Thyroid gland (tissue), 4 donors: ENCODE measurements at regions not wholly inside any gene's neighbourhood (a gene's known extent, or its start where the extent isn't known, plus 50 kb on each side); places are given as distances from the start of the nearest gene placed in this dataset.

Experiments
- DNase-seq, 2 donors: peaks; one replicate each; pipeline ENCODE4 v3.0.0-alpha.2; 2019
- H3K27ac ChIP-seq, 3 donors: fragments of 200-600 bp; sonication (generic); 1 replicate in 2 of 3; 2 replicates in 1 of 3; pipeline ENCODE4 v1.5.1; 2016 to 2019; ENCODE audit warnings: mild to moderate bottlenecking in 1 of 3, moderate library complexity in 1 of 3
- H3K27me3 ChIP-seq: fragments of 200-600 bp; sonication (generic); one replicate; pipeline ENCODE4 v1.5.1; 2019
- H3K36me3 ChIP-seq, 2 donors: fragments of 200-600 bp; sonication (generic); one replicate each; pipeline ENCODE4 v1.5.1; 2016 to 2019
- H3K4me1 ChIP-seq, 2 donors: fragments of 200-600 bp; sonication (generic); one replicate each; pipeline ENCODE4 v1.5.1; 2017 to 2019
- H3K4me3 ChIP-seq, 3 donors: fragments of 200-600 bp; sonication (generic); replicated peaks in 1 of 3; 1 replicate in 2 of 3; 2 replicates in 1 of 3; pipeline ENCODE4 v1.5.1; 2016; ENCODE audit warnings: mild to moderate bottlenecking in 1 of 3
- H3K9me3 ChIP-seq: fragments of 200-600 bp; sonication (generic); one replicate; pipeline ENCODE4 v1.5.1; 2017
- CTCF ChIP-seq, 6 experiments: fragments of 200-600 bp in 3 of 6; fragments of 450-650 bp in 3 of 6; sonication (generic) in 3 of 6; IDR thresholded peaks; one replicate each; pipeline ENCODE4 v1.5.1; 2016 to 2019; ENCODE audit warnings: antibody characterized with exemption in 6 of 6, mild to moderate bottlenecking in 2 of 6, inconsistent platforms in 1 of 6, moderate library complexity in 1 of 6
- POLR2A ChIP-seq, 2 donors: fragments of 450-650 bp; IDR thresholded peaks; one replicate each; pipeline ENCODE4 v1.6.1; 2017; ENCODE audit warnings: antibody characterized with exemption in 2 of 2, mild to moderate bottlenecking in 2 of 2, moderate library complexity in 1 of 2
- WGBS, 2 donors: methylation state at CpG; one replicate each; pipeline ENCODE4 v1.1.5; 2017; 5-methylcytosine and 5-hydroxymethylcytosine counted together
- intact Hi-C: fragments of 100-400 bp; cut with DNase I; formaldehyde crosslinking; loops from one replicate; pipeline ENCODE4 v1.15.1; 2023

DNA sequence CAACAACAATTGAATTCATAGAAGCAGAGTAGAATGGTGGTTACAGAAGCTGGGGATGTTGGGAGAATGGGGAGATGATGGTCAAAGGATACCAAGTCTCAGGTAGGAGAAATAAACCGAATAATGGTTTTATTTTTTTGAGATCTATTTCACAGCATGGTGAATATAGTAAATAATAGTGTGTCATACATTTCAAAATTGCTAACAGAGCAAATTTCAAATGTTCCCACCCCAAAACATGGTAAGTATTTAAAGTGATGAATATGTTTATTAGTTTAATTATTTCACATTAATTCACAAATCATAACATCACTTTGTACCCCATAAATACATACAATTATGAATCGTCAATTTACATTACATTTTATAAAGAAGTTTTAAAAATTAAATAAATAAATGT, 72.7 kb upstream of the ATG10 start:
- H3K9me3 ChIP-seq = no peaks in the 10 kb centered on the region
- H3K36me3 ChIP-seq = no peaks in the 10 kb centered on the region
- H3K4me1 ChIP-seq = no peaks in the 10 kb centered on the region
- 93 to 95% methylated on average over 2 of the region's 2 CpGs for WGBS, 2 donors
- no peak overlapping the region for H3K27ac ChIP-seq
- no peak overlapping the region for H3K4me3 ChIP-seq
- intact Hi-C loops = no loop called here
- TF ChIP-seq POLR2A (IDR thresholded peaks at IDR 0.05) (no peak), CTCF (IDR thresholded peaks at IDR 0.05) (no peak)
- no peaks in the 10 kb centered on the region for H3K27me3 ChIP-seq
- no peak for DNase-seq

- Histone ChIP-seq H3K9me3 (no peaks in the 10 kb centered on the region), H3K27ac (no peak overlapping the region), H3K36me3 (no peaks in the 10 kb centered on the region), H3K4me3 (no peak overlapping the region), H3K27me3 (no peaks in the 10 kb centered on the region), H3K4me1 (no peaks in the 10 kb centered on the region)
- intact Hi-C loops = no loop called here
- TF ChIP-seq POLR2A (IDR thresholded peaks at IDR 0.05) = no peak
- WGBS, 2 donors = 63 to 67% methylated on average over 2 of the region's 2 CpGs
- DNase-seq = no peak
Measured at GRCh38 chr5:81898403-81898802, 73.4 kb upstream of the ATG10 start.

- no peaks in the 10 kb centered on the region for H3K36me3 ChIP-seq
- no peak for DNase-seq
- TF ChIP-seq POLR2A (IDR thresholded peaks at IDR 0.05) = no peak
- no peaks in the 10 kb centered on the region for H3K9me3 ChIP-seq
- intact Hi-C loops = no loop called here
- WGBS, 2 donors = 92 to 96% methylated on average over 1 of the region's 1 CpG
- H3K27me3 ChIP-seq = no peaks in the 10 kb centered on the region
- no peak overlapping the region for H3K27ac ChIP-seq
- H3K4me1 ChIP-seq = no peaks in the 10 kb centered on the region
- no peak overlapping the region for H3K4me3 ChIP-seq
Measured at GRCh38 chr5:81896764-81897163, 75.1 kb upstream of the ATG10 start.

GRCh38 chr5:81895307-81895706, 76.5 kb upstream of the ATG10 start:
- Histone ChIP-seq H3K27ac (no peak overlapping the region), H3K4me1 (no peaks in the 10 kb centered on the region), H3K9me3 (no peaks in the 10 kb centered on the region), H3K4me3 (no peak overlapping the region), H3K36me3 (no peaks in the 10 kb centered on the region), H3K27me3 (no peaks in the 10 kb centered on the region)
- DNase-seq = no peak
- intact Hi-C loops = no loop called here
- TF ChIP-seq POLR2A (IDR thresholded peaks at IDR 0.05) (no peak), CTCF (IDR thresholded peaks at IDR 0.05) (no peak)

- Histone ChIP-seq H3K4me3 (no peak overlapping the region), H3K9me3 (no peaks in the 10 kb centered on the region), H3K4me1 (no peaks in the 10 kb centered on the region), H3K27me3 (no peaks in the 10 kb centered on the region), H3K36me3 (no peaks in the 10 kb centered on the region), H3K27ac (no peak overlapping the region)
- intact Hi-C loops = no loop called here
- 75 to 77% methylated on average over 4 of the region's 4 CpGs for WGBS, 2 donors
- no peak for DNase-seq
- TF ChIP-seq CTCF (IDR thresholded peaks at IDR 0.05) = no peak
- no peak for TF ChIP-seq POLR2A (IDR thresholded peaks at IDR 0.05)
Measured at GRCh38 chr5:81893961-81894360, 77.9 kb upstream of the ATG10 start.

GRCh38 chr5:81884871-81885270, 87.0 kb upstream of the ATG10 start:
- H3K9me3 ChIP-seq = no peaks in the 10 kb centered on the region
- no peaks in the 10 kb centered on the region for H3K27me3 ChIP-seq
- no peak overlapping the region for H3K4me3 ChIP-seq
- 66 to 75% methylated on average over 3 of the region's 3 CpGs for WGBS, 2 donors
- no peaks in the 10 kb centered on the region for H3K4me1 ChIP-seq
- TF ChIP-seq POLR2A (IDR thresholded peaks at IDR 0.05) (no peak), CTCF (IDR thresholded peaks at IDR 0.05) (no peak)
- DNase-seq = no peak
- no peaks in the 10 kb centered on the region for H3K36me3 ChIP-seq
- H3K27ac ChIP-seq = no peak overlapping the region
- intact Hi-C loops = no loop called here
